Stomach (tissue), 4 donors: ENCODE measurements at regions not wholly inside any gene's neighbourhood (a gene's known extent, or its start where the extent isn't known, plus 50 kb on each side); places are given as distances from the start of the nearest gene placed in this dataset.
"Not testable (repeated sequence)": the region's sequence is repeated elsewhere in the genome, so short reads cannot be mapped to it uniquely, and the experiment has no call there.

Source experiments
- EP300 ChIP-seq: sonication (generic); formaldehyde crosslinking; IDR thresholded peaks from one replicate; pipeline ENCODE4 v1.6.1; 2017; ENCODE audit warnings: antibody characterized with exemption
- POLR2A ChIP-seq, 4 donors: fragments of 450-650 bp; IDR thresholded peaks; one replicate each; pipeline ENCODE4 v1.6.1; 2016; ENCODE audit warnings: antibody characterized with exemption in 4 of 4, control low read depth in 2 of 4, mild to moderate bottlenecking in 1 of 4, moderate library complexity in 1 of 4
- TF ChIP-seq, protein P1 (sequence below), 7 experiments: fragments of 450-650 bp in 4 of 7; fragments of 200-600 bp in 3 of 7; sonication (generic) in 3 of 7; IDR thresholded peaks; one replicate each; pipeline ENCODE4 v1.5.1; 2016 to 2019; ENCODE audit warnings: antibody characterized with exemption in 7 of 7, control low read depth in 2 of 7, mild to moderate bottlenecking in 1 of 7

DNA sequence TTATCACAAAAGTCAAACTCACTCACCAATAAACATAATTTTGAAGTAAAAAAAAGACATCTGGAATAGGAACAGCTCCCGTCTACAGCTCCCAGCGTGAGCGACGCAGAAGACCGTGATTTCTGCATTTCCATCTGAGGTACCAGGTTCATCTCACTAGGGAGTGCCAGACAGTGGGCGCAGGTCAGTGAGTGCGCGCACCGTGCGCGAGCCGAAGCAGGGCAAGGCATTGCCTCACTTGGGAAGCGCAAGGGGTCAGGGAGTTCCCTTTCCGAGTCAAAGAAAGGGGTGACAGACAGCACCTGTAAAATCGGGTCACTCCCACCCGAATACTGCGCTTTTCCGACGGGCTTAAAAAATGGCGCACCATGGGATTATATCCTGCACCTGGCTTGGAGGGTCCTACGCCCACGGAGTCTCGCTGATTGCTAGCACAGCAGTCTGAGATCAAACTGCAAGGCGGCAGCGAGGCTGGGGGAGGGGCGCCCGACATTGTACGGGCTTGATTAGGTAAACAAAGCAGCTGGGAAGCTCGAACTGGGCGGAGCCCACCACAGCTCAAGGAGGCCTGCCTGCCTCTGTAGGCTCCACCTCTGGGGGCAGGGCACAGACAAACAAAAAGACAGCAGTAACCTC is 231.7 kb upstream of the LRRTM4 start:
- TF ChIP-seq, protein P1, sequence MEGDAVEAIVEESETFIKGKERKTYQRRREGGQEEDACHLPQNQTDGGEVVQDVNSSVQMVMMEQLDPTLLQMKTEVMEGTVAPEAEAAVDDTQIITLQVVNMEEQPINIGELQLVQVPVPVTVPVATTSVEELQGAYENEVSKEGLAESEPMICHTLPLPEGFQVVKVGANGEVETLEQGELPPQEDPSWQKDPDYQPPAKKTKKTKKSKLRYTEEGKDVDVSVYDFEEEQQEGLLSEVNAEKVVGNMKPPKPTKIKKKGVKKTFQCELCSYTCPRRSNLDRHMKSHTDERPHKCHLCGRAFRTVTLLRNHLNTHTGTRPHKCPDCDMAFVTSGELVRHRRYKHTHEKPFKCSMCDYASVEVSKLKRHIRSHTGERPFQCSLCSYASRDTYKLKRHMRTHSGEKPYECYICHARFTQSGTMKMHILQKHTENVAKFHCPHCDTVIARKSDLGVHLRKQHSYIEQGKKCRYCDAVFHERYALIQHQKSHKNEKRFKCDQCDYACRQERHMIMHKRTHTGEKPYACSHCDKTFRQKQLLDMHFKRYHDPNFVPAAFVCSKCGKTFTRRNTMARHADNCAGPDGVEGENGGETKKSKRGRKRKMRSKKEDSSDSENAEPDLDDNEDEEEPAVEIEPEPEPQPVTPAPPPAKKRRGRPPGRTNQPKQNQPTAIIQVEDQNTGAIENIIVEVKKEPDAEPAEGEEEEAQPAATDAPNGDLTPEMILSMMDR (IDR thresholded peaks at IDR 0.05), result not testable (repeated sequence)
- not testable (repeated sequence) for TF ChIP-seq EP300; POLR2A (IDR thresholded peaks at IDR 0.05)
